ENCODE measurements at regions not wholly inside any gene's neighbourhood (a gene's known extent, or its start where the extent isn't known, plus 50 kb on each side); places are given as distances from the start of the nearest gene placed in this dataset.
A peak's percentile ranks its signal among the peaks of the same experiment; 100 is the strongest.

DNA sequence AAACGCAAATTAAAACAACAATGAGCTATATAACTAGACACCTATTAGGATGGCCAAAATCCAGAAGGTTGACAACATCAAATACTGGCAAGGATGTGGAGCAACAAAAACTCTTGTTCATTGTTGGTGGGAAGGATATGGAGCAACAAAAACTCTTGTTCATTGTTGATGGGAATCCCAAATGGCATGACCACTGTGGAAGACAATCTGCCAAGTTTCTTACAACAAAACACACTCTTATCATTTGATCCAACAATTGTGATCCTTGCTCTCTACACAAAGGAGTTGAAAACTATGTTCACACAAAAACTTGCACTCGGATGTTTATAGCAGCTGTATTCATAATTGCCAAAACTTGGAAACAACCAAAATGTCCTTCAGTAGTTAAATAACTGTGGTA is 61.8 kb upstream of the LAMA2 start:
- Histone ChIP-seq H3K27ac (ENCODE audit: low read depth, low read length, poor library complexity, severe bottlenecking) (no peak overlapping the region), H3K4me3 (ENCODE audit: low read depth, low read length, poor library complexity, severe bottlenecking) (no peak overlapping the region), H3K4me1 (ENCODE audit: insufficient read depth, low read length, poor library complexity, severe bottlenecking) (no peaks in the 10 kb centered on the region), H3K9me3 (ENCODE audit: low read depth, low read length, poor library complexity, severe bottlenecking) (no peaks in the 10 kb centered on the region), H3K27me3 (replicated peaks; ENCODE audit: insufficient read depth, low read depth, low read length, poor library complexity) (no peaks in the 10 kb centered on the region), H3K36me3 (ENCODE audit: insufficient read depth, low read length, poor library complexity, severe bottlenecking) (no peaks in the 10 kb centered on the region)
- DNase-seq (ENCODE audit: low spot score) = no peak
- BruUV-seq (replicated peaks) = no TSS peak
- TF ChIP-seq, protein P1, sequence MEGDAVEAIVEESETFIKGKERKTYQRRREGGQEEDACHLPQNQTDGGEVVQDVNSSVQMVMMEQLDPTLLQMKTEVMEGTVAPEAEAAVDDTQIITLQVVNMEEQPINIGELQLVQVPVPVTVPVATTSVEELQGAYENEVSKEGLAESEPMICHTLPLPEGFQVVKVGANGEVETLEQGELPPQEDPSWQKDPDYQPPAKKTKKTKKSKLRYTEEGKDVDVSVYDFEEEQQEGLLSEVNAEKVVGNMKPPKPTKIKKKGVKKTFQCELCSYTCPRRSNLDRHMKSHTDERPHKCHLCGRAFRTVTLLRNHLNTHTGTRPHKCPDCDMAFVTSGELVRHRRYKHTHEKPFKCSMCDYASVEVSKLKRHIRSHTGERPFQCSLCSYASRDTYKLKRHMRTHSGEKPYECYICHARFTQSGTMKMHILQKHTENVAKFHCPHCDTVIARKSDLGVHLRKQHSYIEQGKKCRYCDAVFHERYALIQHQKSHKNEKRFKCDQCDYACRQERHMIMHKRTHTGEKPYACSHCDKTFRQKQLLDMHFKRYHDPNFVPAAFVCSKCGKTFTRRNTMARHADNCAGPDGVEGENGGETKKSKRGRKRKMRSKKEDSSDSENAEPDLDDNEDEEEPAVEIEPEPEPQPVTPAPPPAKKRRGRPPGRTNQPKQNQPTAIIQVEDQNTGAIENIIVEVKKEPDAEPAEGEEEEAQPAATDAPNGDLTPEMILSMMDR (conservative IDR thresholded peaks at IDR 0.05; ENCODE audit: low read depth, low read length) = no peak
- TF ChIP-seq EZH2 (IDR thresholded peaks at IDR 0.05; ENCODE audit: borderline replicate concordance, low read depth, low read length, poor library complexity, severe bottlenecking) = no peak
- ChIA-PET POLR2A (ENCODE audit: low non-redundant PET) (no interaction called here), CTCF (no interaction called here)
- intact Hi-C loops (cut with micrococcal nuclease; ENCODE audit: unreplicated experiment) = no loop called here

DNA sequence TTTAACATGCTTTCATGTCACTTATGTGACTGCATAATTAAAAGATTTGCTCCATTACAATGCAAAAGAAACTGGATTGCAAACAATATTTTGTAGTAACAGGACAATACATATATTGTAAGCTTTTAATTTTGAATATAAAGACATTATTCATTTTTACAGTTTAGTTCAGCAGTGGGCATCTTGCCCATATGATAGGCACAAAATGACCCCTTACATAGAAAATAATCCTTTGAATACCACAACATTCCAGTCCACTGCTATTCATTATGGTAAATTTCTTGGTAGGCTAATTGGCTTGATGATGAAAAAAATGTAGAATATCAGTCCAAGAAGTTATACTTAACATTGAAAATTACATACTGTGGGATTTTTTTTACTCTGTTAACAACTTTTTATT is 74.1 kb upstream of the LAMA2 start:
- no peak overlapping the region for H3K4me3 ChIP-seq (ENCODE audit: low read depth, low read length, poor library complexity, severe bottlenecking)
- ChIA-PET CTCF (interaction anchor here (2.1 kb wide), 1 partner anchor 443 kb away, joined by 8 read pairs; no protein-coding TSS in a partner anchor), POLR2A (ENCODE audit: low non-redundant PET) (no interaction called here)
- no TSS peak for BruUV-seq (replicated peaks)
- peaks cover 18% of the 10 kb centered on the region for H3K4me1 ChIP-seq (ENCODE audit: insufficient read depth, low read length, poor library complexity, severe bottlenecking)
- no peak for DNase-seq (ENCODE audit: low spot score)
- TF ChIP-seq, protein P1 (conservative IDR thresholded peaks at IDR 0.05; ENCODE audit: low read depth, low read length) = no peak
- TF ChIP-seq EZH2 (IDR thresholded peaks at IDR 0.05; ENCODE audit: borderline replicate concordance, low read depth, low read length, poor library complexity, severe bottlenecking) = no peak
- intact Hi-C loops (cut with micrococcal nuclease; ENCODE audit: unreplicated experiment) = loop anchor here (5.0 kb wide), 1 partner anchor 563 kb away; no protein-coding TSS in a partner anchor
- H3K36me3 ChIP-seq (ENCODE audit: insufficient read depth, low read length, poor library complexity, severe bottlenecking) = no peaks in the 10 kb centered on the region
- H3K9me3 ChIP-seq (ENCODE audit: low read depth, low read length, poor library complexity, severe bottlenecking) = peaks cover 4% of the 10 kb centered on the region
- H3K27me3 ChIP-seq (replicated peaks; ENCODE audit: insufficient read depth, low read depth, low read length, poor library complexity) = no peaks in the 10 kb centered on the region
- H3K27ac ChIP-seq (ENCODE audit: low read depth, low read length, poor library complexity, severe bottlenecking) = no peak overlapping the region

DNA sequence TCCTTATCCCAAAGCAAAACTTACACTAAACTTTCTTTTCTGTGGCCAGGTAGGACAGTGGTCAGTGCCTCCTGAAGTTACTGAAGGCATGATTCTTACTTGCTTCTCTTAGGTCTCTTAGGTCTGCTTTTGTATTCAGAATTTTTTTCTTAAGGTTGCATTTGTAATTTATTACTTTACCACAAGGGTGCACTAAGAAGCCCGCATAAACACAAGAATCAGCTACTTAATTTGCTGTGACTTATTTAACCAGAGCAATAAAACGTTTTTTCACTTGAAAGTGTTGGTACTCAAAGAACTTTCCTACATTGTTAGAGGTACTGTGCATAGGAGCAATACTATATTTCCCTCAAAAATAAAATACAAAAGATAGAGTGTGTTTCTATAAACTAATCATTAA is 75.4 kb upstream of the LAMA2 start:
- POLR2A ChIA-PET (ENCODE audit: low non-redundant PET) = no interaction called here
- CTCF ChIA-PET = interaction anchor here (1.0 to 2.1 kb wide), 3 partner anchors 443 to 563 kb away, joined by 3 to 8 read pairs (median 3); no protein-coding TSS in a partner anchor
- BruUV-seq (replicated peaks) = no TSS peak

More for the DNA sequence above, 75.4 kb upstream of the LAMA2 start:
- Histone ChIP-seq H3K27me3 (replicated peaks; ENCODE audit: insufficient read depth, low read depth, low read length, poor library complexity) (no peaks in the 10 kb centered on the region), H3K27ac (ENCODE audit: low read depth, low read length, poor library complexity, severe bottlenecking) (no peak overlapping the region), H3K36me3 (ENCODE audit: insufficient read depth, low read length, poor library complexity, severe bottlenecking) (no peaks in the 10 kb centered on the region), H3K4me1 (ENCODE audit: insufficient read depth, low read length, poor library complexity, severe bottlenecking) (peaks cover 18% of the 10 kb centered on the region), H3K9me3 (ENCODE audit: low read depth, low read length, poor library complexity, severe bottlenecking) (peaks cover 6% of the 10 kb centered on the region), H3K4me3 (ENCODE audit: low read depth, low read length, poor library complexity, severe bottlenecking) (no peak overlapping the region)
- TF ChIP-seq, protein P1 (conservative IDR thresholded peaks at IDR 0.05; ENCODE audit: low read depth, low read length) = peak; percentile 63
- no peak for TF ChIP-seq EZH2 (IDR thresholded peaks at IDR 0.05; ENCODE audit: borderline replicate concordance, low read depth, low read length, poor library complexity, severe bottlenecking)
- intact Hi-C loops (cut with micrococcal nuclease; ENCODE audit: unreplicated experiment) = loop anchor here (2.0 to 5.0 kb wide), 2 partner anchors 445 to 565 kb away; no protein-coding TSS in a partner anchor
- DNase-seq (ENCODE audit: low spot score) = peak; percentile 75

Data from A673 (cell line).